M059J (cell line): ENCODE measurements at regions not wholly inside any gene's neighbourhood (a gene's known extent, or its start where the extent isn't known, plus 50 kb on each side); places are given as distances from the start of the nearest gene placed in this dataset.
A peak's percentile ranks its signal among the peaks of the same experiment; 100 is the strongest.

Experiments used
- DNase-seq: peaks from one replicate; pipeline ENCODE4 v3.0.0-alpha.2; 2012; ENCODE audit warnings: low read depth

- DNase-seq: peak; percentile 98
These were observed 106.4 kb upstream of the SDK1 start for GRCh38 chr7:3194501-3195141.

DNA sequence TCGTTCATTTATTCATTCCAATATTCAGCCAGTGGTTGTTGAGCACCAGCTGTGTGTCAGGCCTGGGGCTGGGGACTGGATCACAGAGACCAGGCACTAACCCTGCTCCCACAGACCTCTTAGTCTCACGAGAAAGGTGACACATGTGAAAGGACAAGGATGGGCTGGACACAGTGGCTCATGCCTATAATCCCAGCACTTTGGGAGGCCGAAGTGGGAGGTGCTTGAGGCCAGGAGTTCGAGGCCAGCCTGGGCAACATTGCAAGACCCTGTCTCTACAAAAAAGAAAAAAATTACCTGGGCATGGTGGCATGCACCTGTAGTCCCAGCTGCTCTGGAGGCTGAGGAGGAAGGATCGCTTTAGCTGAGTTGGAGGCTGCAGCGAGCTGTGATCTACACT lies 105.9 kb upstream of the SDK1 start:
- DNase-seq: no peak

DNA sequence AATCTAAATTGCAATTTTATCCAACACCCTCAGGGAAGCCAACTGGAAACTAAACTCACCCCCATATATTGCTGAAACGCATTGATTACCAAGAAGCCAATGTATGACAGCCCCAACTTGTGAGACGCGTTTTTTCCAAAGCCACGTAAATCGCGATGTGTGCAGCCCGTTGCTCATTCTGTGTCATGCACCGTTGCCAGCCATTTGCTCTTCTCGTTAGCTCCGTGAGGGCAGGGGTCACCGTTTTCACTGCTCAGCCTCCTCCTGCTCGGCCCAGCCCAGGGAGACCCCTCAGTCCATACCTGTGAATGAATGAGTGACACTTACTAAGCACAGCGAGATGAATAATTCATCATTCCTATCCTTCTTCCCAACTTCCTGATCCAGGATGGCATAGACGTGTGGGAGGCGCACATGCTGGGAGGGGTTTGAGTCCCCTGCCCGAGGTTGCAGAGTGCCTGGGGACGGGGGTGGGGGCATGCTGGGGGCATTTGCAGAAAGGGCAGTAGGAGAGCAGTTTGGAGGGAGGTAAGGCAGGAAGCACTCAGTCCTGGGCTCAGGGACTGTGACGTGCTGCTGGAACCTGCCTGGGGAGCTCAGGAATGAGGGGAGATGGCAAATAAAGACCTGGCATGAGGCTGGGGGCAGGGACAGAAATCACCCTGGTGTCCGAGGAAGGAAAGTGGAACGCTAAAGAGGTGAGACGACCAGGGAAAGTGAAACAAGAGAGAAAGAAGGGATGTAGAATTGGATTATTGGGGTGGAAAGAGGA lies 104.2 kb upstream of the SDK1 start:
- no peak for DNase-seq

GRCh38 chr7:3197567-3198213 lies 103.4 kb upstream of the SDK1 start:
- no peak for DNase-seq

DNA sequence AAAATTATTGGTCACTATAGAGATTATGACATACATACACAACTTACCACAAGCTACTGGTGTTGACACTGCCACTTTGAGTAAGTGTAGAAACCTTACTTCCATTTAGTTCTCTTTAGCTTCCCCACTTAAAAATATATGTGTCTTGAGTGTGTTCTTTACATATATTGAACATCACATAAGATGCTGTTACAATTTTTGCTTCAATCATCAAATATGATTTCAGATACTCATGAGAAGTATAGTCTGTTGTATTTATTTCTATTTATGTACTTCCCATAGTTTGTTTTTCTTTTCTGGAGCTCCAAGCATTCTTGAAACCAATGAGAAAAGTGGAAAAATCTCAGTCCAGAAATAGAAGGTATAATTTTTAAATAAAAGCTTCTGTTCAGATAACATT lies 102.7 kb upstream of the SDK1 start:
- no peak for DNase-seq

DNA sequence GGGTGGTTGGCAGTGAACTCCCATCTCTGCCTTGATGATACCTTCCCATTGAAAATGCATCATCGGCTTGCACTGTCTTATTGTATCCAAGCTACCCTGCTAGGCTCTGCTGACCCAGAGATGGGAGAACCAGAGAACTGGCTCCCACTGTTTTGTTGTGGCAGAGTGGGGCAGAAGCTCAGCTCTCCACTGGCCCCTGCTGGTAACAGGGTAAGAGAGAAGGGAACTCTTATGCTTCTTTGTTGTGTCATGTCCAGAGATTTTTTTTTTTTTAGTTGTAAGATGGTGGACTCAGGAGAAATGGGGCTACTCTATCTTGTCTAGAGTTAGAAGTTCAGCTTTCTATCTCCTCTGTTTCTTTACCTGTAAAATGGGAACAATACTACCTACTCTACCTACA lies 100.5 kb upstream of the SDK1 start:
- DNase-seq: peak; percentile 53

- DNase-seq: no peak
These were observed 99.7 kb upstream of the SDK1 start for GRCh38 chr7:3201306-3201705.

GRCh38 chr7:3201937-3202710 lies 98.9 kb upstream of the SDK1 start:
- no peak for DNase-seq

- no peak for DNase-seq
These were observed 96.5 kb upstream of the SDK1 start for GRCh38 chr7:3204526-3204925.

- no peak for DNase-seq
These were observed 95.0 kb upstream of the SDK1 start for GRCh38 chr7:3206101-3206500.

DNA sequence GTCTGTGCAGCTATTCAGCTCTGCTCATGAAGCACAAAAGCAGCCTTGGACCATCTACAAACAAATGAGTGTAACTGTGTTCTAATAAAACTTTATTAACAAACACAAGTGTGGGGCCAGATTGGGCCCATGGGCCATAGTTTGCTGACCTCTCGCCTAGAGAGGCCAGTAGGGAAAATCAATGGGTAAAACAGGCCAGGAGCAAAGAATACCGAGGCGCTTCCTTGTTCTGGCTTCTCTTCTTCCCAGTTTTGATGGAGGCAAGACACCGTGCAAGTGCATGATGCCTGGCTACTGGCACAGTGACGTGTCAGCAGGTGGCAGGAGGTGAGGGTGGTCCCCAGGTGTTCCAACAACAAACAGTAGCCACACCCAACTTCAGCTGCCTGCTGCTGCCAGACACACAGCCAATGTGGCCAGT lies 94.3 kb upstream of the SDK1 start:
- no peak for DNase-seq

DNA sequence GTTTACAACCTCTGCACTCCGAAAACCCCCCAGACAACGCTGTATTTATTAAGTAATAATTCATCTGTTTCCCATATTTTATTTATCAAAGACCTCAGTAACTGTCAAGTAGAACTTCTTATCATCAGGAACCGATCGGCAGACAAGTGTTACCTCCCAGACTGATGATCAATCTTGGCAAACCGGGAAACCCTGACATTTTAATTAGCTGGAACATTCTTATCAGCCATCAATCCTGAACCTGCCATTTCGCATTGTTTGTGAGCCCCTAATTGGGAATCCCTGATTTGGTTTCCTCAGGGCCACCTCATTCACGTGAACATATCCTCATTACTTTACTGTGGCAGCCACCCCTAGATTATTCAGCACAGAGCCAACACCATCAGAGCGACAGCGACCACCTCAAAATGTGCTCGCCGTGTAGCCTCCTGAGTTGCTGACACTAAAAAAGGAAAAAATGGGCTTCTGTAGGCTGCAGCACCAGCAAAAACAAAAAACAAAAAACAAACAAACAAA lies 93.6 kb upstream of the SDK1 start:
- no peak for DNase-seq

- no peak for DNase-seq
These were observed 90.5 kb upstream of the SDK1 start for GRCh38 chr7:3210531-3210930.

DNA sequence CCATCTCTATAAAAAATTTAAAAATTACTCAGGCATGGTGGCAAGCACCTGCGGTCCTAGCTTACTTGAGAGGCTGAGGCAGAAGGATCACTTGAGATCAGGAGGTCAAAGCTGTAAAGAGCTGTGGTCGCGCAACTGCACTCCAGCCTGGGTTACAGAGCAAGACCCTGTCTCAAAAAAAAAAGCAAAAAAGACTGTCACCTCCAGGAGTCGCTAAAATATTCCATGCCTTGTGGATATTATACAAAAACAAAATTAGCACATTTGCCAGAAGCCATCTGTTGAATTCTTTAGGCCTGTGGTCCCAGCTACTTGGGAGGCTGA lies 87.0 kb upstream of the SDK1 start:
- no peak for DNase-seq

GRCh38 chr7:3215624-3216585 lies 85.1 kb upstream of the SDK1 start:
- no peak for DNase-seq

DNA sequence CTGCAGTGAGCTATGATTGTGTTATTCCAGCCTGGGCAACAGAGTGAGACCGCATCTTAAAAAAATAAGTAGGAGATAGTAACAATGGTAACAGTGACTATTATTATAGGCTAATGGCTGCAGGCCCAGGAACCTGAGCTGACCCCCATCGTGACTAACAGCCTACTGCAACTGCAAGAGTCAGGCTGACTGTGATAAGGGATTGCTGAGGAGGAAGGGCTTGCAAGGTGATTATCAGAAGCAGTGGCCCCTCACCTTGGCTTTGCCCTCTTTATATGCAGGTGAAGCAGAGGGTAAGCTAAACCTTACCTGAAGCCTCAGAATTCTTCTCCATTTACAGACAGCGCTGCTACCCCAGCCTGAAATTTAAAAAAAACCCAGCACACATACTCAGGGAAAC lies 83.9 kb upstream of the SDK1 start:
- peak; percentile 81 for DNase-seq

DNA sequence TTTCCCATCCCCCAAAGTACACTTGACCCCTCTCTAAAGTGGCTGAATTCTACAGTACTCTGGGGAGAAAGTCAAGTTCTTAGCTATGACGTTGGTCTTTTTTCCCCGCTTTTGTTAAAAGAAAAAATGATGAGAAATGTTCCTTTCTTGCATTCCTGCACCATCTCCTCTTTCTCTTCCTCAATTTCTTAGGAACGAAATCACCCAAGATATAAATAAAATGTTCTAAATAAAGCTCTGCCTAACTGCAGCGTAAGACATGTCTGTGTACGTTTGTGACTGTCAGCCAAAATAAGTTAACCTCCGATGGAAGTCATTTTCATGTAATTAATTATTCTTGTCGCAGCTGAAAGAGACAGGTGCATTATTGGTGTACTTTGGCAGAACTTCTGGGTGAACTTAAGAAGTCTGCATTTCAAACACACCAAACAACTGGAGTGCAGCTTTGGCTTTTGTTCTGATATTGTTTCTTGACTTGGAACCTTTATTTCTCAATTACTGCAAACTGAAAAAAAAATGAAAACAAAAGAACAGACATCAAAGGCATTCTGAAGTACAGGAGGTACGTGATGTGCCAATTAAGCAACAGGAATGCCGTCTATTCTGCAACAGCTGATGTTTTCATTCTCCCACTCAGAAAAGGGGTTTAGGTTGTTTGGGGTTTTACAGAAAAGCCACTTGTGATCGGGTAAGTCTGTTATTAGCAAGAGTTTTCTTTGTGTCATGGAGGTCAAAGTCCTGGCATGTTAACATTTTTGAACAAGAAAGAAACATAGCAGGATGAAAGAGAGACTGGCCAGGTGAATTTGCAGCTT lies 82.4 kb upstream of the SDK1 start:
- no peak for DNase-seq

DNA sequence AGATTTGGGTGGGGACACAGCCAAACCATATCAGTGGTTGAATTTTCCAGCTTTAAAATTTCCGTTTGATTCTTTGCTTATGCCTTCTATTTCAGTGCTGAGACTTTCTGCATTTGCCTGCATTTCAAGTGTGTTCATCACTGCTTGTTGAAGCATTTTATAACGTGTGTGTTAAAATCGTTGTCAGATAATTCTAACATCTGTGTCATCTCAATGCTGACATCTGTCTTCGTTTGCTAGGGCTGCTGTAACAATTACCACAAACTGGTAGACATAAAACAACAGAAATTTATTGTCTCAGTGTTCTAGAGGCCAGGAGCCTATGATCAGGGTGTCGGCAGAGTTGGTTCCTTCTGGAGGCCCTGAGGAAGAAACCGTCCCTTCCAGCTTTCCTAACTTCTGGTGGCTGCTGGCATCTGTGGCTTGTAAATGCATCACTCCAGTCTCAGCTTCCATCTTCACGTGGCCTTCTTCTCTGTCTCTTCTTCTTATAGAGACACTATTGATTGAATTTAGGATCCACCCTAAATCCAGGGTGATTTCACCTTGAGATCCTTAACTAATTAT lies 71.1 kb upstream of the SDK1 start:
- DNase-seq: no peak

GRCh38 chr7:3230908-3231307 lies 70.1 kb upstream of the SDK1 start:
- DNase-seq: no peak

GRCh38 chr7:3232228-3232627 lies 68.8 kb upstream of the SDK1 start:
- DNase-seq: no peak
